ENCODE measurements at regions not wholly inside any gene's neighbourhood (a gene's known extent, or its start where the extent isn't known, plus 50 kb on each side); places are given as distances from the start of the nearest gene placed in this dataset.

GRCh38 chr21:24025101-24025500 lies 1582.2 kb downstream of the MRPL39 start:
- Histone ChIP-seq H3K27ac (ENCODE audit: low read depth, low read length) (no peak overlapping the region), H3K9ac (replicated peaks in 1 of 4; ENCODE audit: extremely low read depth in 1 of 4, low read depth in 3 of 4, low read length in 3 of 4) (no peak overlapping the region), H4K91ac (replicated peaks; ENCODE audit: insufficient read length, low read length) (no peak overlapping the region), H2BK5ac (ENCODE audit: low read depth, low read length) (no peak overlapping the region), H3K4me1 (replicated peaks in 1 of 4; ENCODE audit: control insufficient read depth in 3 of 4, insufficient read depth in 4 of 4, low read length in 3 of 4) (no peaks in the 10 kb centered on the region), H2BK20ac (ENCODE audit: low read length) (no peak overlapping the region), H2BK12ac (ENCODE audit: low read depth, low read length) (no peak overlapping the region), H3K36me3 (ENCODE audit: control insufficient read depth in 2 of 4, insufficient read depth in 4 of 4, low read length in 3 of 4) (no peaks in the 10 kb centered on the region; a peak in 1 of 8 replicates), H3K79me1 (ENCODE audit: low read depth, low read length) (no peaks in the 10 kb centered on the region), H3K9me3 (ENCODE audit: insufficient read depth in 2 of 2, low read depth in 1 of 2, low read length in 1 of 2) (peaks cover 16 to 23% of the 10 kb centered on the region in 2 experiments), H3K4ac (replicated peaks; ENCODE audit: insufficient read length, low read depth, low read length) (no peak overlapping the region), H2BK120ac (replicated peaks; ENCODE audit: low read depth, low read length) (no peak overlapping the region), H2AK5ac (ENCODE audit: low read depth, low read length) (no peak overlapping the region), H3K14ac (ENCODE audit: insufficient read length) (no peak overlapping the region), H4K20me1 (replicated peaks in 1 of 2; ENCODE audit: control insufficient read depth in 1 of 2, insufficient read depth in 2 of 2, low read length in 2 of 2) (no peaks in the 10 kb centered on the region), H3K23ac (ENCODE audit: insufficient read length) (no peak overlapping the region), H4K5ac (ENCODE audit: insufficient read length, low read depth, low read length) (no peak overlapping the region), H3K56ac (replicated peaks; ENCODE audit: insufficient read length, low read depth, low read length) (no peak overlapping the region), H3K4me2 (ENCODE audit: insufficient read depth in 1 of 2, low read depth in 2 of 2, low read length in 2 of 2) (no peak overlapping the region), H3K79me2 (ENCODE audit: control insufficient read depth in 1 of 2, insufficient read depth in 2 of 2, low read length in 2 of 2) (no peaks in the 10 kb centered on the region), H3K4me3 (ENCODE audit: extremely low read depth in 1 of 4, insufficient read depth in 2 of 4, low read depth in 3 of 4, low read length in 4 of 4) (no peak overlapping the region), H3K18ac (ENCODE audit: extremely low read depth, low read length) (no peak overlapping the region), H3K23me2 (ENCODE audit: low read depth, low read length) (no peaks in the 10 kb centered on the region), H4K8ac (ENCODE audit: extremely low read depth, insufficient read depth, low read length) (no peak overlapping the region), H2BK15ac (ENCODE audit: low read length) (no peak overlapping the region), H2AFZ (ENCODE audit: low read length) (no peak overlapping the region), H3K27me3 (replicated peaks in 1 of 4; ENCODE audit: control insufficient read depth in 3 of 4, extremely low read depth in 1 of 4, insufficient read depth in 3 of 4, low read length in 3 of 4) (no peaks in the 10 kb centered on the region)
- ChIA-PET CTCF (ENCODE audit: partially characterized antibody) (interaction anchor here (1.5 kb wide), 1 partner anchor 20 kb away, joined by 5 read pairs; no protein-coding TSS in a partner anchor), POLR2A (ENCODE audit: partially characterized antibody) (no interaction called here)
- WGBS, 2 experiments (ENCODE audit: extremely low coverage in 1 of 2, insufficient coverage in 1 of 2, insufficient read length in 1 of 2, insufficient replicate concordance in 2 of 2, low coverage in 1 of 2, low lambda C conversion rate in 2 of 2, missing lambda C conversion rate in 1 of 2): 62% methylated on average over 3 of the region's 3 CpGs; no CpG with 5 or more reads in 1 of the 2 experiments
- no peak for DNase-seq (ENCODE audit: low read depth in 1 of 2, low spot score in 2 of 2)
- TF ChIP-seq POU5F1 (IDR thresholded peaks at IDR 0.05; ENCODE audit: low read depth, low read length): no peak
- no peak for TF ChIP-seq RAD21 (IDR thresholded peaks at IDR 0.05 in 1 of 2, conservative IDR thresholded peaks at IDR 0.05 in 1 of 2; ENCODE audit: low read depth in 2 of 2, low read length in 2 of 2)
- TF ChIP-seq CBX5 (IDR thresholded peaks at IDR 0.05; ENCODE audit: low read depth, low read length): no peak
- TF ChIP-seq EZH2 (IDR thresholded peaks at IDR 0.05; ENCODE audit: low read depth, low read length, severe bottlenecking): no peak
- TF ChIP-seq ZNF274 (IDR thresholded peaks at IDR 0.05; ENCODE audit: borderline replicate concordance, extremely low read depth, low read length): no peak
- TF ChIP-seq EP300 (IDR thresholded peaks at IDR 0.05; ENCODE audit: borderline replicate concordance in 1 of 2, low read depth in 2 of 2, low read length in 2 of 2): no peak
- TF ChIP-seq FOSL1 (IDR thresholded peaks at IDR 0.05; ENCODE audit: insufficient read depth, low read depth, low read length): no peak
- TF ChIP-seq TEAD4 (IDR thresholded peaks at IDR 0.05; ENCODE audit: low read depth, low read length): no peak
- no peak for TF ChIP-seq BCL11A (IDR thresholded peaks at IDR 0.05; ENCODE audit: low read depth in 2 of 2, low read length in 2 of 2)
- TF ChIP-seq POLR2AphosphoS5 (IDR thresholded peaks at IDR 0.05; ENCODE audit: low read depth, low read length): no peak
- no peak for TF ChIP-seq GABPA (IDR thresholded peaks at IDR 0.05; ENCODE audit: borderline replicate concordance, insufficient read depth, low read length)
- no peak for FAIRE-seq
